ENCODE measurements at regions not wholly inside any gene's neighbourhood (a gene's known extent, or its start where the extent isn't known, plus 50 kb on each side); places are given as distances from the start of the nearest gene placed in this dataset.
"Not testable (repeated sequence)": the region's sequence is repeated elsewhere in the genome, so short reads cannot be mapped to it uniquely, and the experiment has no call there.

- not testable (repeated sequence) for TF ChIP-seq ZHX1 (conservative IDR thresholded peaks at IDR 0.05; ENCODE audit: low read length); NFRKB (IDR thresholded peaks at IDR 0.05; ENCODE audit: low read depth); EZH2 (IDR thresholded peaks at IDR 0.05; ENCODE audit: borderline replicate concordance, low read depth, low read length); EP300 (IDR thresholded peaks at IDR 0.05; ENCODE audit: low read length); NFATC3 (IDR thresholded peaks at IDR 0.05); KAT8 (IDR thresholded peaks at IDR 0.05; ENCODE audit: low read depth); CEBPZ (IDR thresholded peaks at IDR 0.05; ENCODE audit: borderline replicate concordance, low read depth, low read length); NR4A1 (CRISPR knock-in tag; IDR thresholded peaks at IDR 0.05); NR4A1 (tag; IDR thresholded peaks at IDR 0.05); ATF7 (IDR thresholded peaks at IDR 0.05)
Measured at GRCh38 chr9:27839767-27840166, 266.5 kb upstream of the C9orf72 start.

All from K562 (cell line).